GM23338 (cell line): ENCODE measurements at regions not wholly inside any gene's neighbourhood (a gene's known extent, or its start where the extent isn't known, plus 50 kb on each side); places are given as distances from the start of the nearest gene placed in this dataset.

Experiments
- POLR2AphosphoS5 ChIP-seq: IDR thresholded peaks from 2 replicates; pipeline ENCODE4 v1.6.1; 2016; ENCODE audit warnings: antibody characterized with exemption, low read depth
- ZNF114 ChIP-seq: fragments of 250-450 bp; sonication (Bioruptor Pico); IDR thresholded peaks from 2 replicates; pipeline ENCODE4 v1.5.0; 2020; ENCODE audit warnings: mild to moderate bottlenecking, moderate library complexity
- TF ChIP-seq, protein P1 (sequence below), 2 experiments: fragments of 200-600 bp in 1 of 2; sonication (generic) in 1 of 2; conservative IDR thresholded peaks; 2 replicates each; pipeline versions ENCODE4 v1.5.1 to v1.6.1; 2016 to 2017; ENCODE audit warnings: antibody characterized with exemption in 2 of 2, low read depth in 2 of 2, mild to moderate bottlenecking in 2 of 2, moderate library complexity in 1 of 2

DNA sequence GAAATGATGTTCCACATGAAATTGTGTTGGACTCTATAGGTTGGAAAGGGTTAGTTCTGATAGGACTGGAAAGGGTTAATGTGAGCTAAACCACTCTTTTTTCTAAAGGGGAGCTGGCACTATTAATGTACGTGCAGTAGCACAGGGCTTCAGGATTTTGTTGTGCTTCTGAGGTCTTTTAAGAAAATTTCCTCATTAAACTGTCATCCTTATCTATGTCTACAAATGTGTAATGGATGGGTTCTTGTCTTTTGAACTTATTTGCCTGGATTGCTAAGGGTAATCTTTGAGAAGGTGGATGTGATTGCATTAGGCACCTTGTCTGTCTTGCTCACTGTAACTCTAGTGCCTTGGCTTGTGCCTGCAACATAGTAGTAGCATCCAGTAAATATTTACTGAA is 106.0 kb upstream of the SLC4A4 start:
- TF ChIP-seq, protein P1, sequence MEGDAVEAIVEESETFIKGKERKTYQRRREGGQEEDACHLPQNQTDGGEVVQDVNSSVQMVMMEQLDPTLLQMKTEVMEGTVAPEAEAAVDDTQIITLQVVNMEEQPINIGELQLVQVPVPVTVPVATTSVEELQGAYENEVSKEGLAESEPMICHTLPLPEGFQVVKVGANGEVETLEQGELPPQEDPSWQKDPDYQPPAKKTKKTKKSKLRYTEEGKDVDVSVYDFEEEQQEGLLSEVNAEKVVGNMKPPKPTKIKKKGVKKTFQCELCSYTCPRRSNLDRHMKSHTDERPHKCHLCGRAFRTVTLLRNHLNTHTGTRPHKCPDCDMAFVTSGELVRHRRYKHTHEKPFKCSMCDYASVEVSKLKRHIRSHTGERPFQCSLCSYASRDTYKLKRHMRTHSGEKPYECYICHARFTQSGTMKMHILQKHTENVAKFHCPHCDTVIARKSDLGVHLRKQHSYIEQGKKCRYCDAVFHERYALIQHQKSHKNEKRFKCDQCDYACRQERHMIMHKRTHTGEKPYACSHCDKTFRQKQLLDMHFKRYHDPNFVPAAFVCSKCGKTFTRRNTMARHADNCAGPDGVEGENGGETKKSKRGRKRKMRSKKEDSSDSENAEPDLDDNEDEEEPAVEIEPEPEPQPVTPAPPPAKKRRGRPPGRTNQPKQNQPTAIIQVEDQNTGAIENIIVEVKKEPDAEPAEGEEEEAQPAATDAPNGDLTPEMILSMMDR (conservative IDR thresholded peaks at IDR 0.05; ENCODE audit: low read depth in 2 of 2), result no peak
- TF ChIP-seq ZNF114 (CRISPR knock-in tag) (no peak), POLR2AphosphoS5 (no peak)
